G401.6 (cell line): ENCODE measurements at regions not wholly inside any gene's neighbourhood (a gene's known extent, or its start where the extent isn't known, plus 50 kb on each side); places are given as distances from the start of the nearest gene placed in this dataset.
"Not testable (repeated sequence)": the region's sequence is repeated elsewhere in the genome, so short reads cannot be mapped to it uniquely, and the experiment has no call there.

ENCODE experiments used
- FAIRE-seq: peaks from 2 replicates; lab custom pipeline; 2012; peaks lifted over from hg19 to GRCh38; lab: Jason Lieb, UNC

- no peak for FAIRE-seq
These were observed 266.8 kb upstream of the CRBN start for GRCh38 chr3:3446251-3446650.

GRCh38 chr3:3443482-3443881 lies 264.0 kb upstream of the CRBN start:
- FAIRE-seq: no peak

GRCh38 chr3:3433711-3434110 lies 254.2 kb upstream of the CRBN start:
- FAIRE-seq: no peak

- FAIRE-seq: no peak
These were observed 250.3 kb upstream of the CRBN start for GRCh38 chr3:3429841-3430240.

GRCh38 chr3:3407707-3408106 lies 228.2 kb upstream of the CRBN start:
- FAIRE-seq: not testable (repeated sequence)

- no peak for FAIRE-seq
These were observed 225.6 kb upstream of the CRBN start for GRCh38 chr3:3405131-3405530.

GRCh38 chr3:3403700-3404099 lies 224.2 kb upstream of the CRBN start:
- no peak for FAIRE-seq

GRCh38 chr3:3392946-3393345 lies 213.5 kb upstream of the CRBN start:
- FAIRE-seq: no peak

- no peak for FAIRE-seq
These were observed 204.0 kb upstream of the CRBN start for GRCh38 chr3:3383461-3383860.

GRCh38 chr3:3372210-3372777 lies 192.8 kb upstream of the CRBN start:
- FAIRE-seq: no peak

GRCh38 chr3:3368306-3368705 lies 188.8 kb upstream of the CRBN start:
- FAIRE-seq: no peak

GRCh38 chr3:3366386-3366785 lies 186.9 kb upstream of the CRBN start:
- no peak for FAIRE-seq

GRCh38 chr3:3365716-3366115 lies 186.2 kb upstream of the CRBN start:
- no peak for FAIRE-seq

GRCh38 chr3:3356846-3357245 lies 177.4 kb upstream of the CRBN start:
- FAIRE-seq: no peak

- no peak for FAIRE-seq
These were observed 176.0 kb upstream of the CRBN start for GRCh38 chr3:3355442-3355841.

- no peak for FAIRE-seq
These were observed 173.7 kb upstream of the CRBN start for GRCh38 chr3:3353153-3353552.

- FAIRE-seq: no peak
These were observed 171.7 kb upstream of the CRBN start for GRCh38 chr3:3351226-3351625.

GRCh38 chr3:3347056-3347455 lies 167.6 kb upstream of the CRBN start:
- not testable (repeated sequence) for FAIRE-seq

GRCh38 chr3:3346556-3346955 lies 167.1 kb upstream of the CRBN start:
- no peak for FAIRE-seq

- FAIRE-seq: no peak
These were observed 162.7 kb upstream of the CRBN start for GRCh38 chr3:3342141-3342540.

- no peak for FAIRE-seq
These were observed 161.7 kb upstream of the CRBN start for GRCh38 chr3:3340965-3341895.

- no peak for FAIRE-seq
These were observed 161.0 kb upstream of the CRBN start for GRCh38 chr3:3340526-3340925.

- FAIRE-seq: no peak
These were observed 156.4 kb upstream of the CRBN start for GRCh38 chr3:3335903-3336302.

GRCh38 chr3:3334491-3334890 lies 155.0 kb upstream of the CRBN start:
- FAIRE-seq: no peak
